IPS-NIHi11 (cell line): ENCODE measurements at regions not wholly inside any gene's neighbourhood (a gene's known extent, or its start where the extent isn't known, plus 50 kb on each side); places are given as distances from the start of the nearest gene placed in this dataset.
"Not testable (repeated sequence)": the region's sequence is repeated elsewhere in the genome, so short reads cannot be mapped to it uniquely, and the experiment has no call there.

Experiments
- DNase-seq: peaks from one replicate; pipeline ENCODE4 v3.0.0; 2012; ENCODE audit warnings: mixed read lengths, low spot score

DNA sequence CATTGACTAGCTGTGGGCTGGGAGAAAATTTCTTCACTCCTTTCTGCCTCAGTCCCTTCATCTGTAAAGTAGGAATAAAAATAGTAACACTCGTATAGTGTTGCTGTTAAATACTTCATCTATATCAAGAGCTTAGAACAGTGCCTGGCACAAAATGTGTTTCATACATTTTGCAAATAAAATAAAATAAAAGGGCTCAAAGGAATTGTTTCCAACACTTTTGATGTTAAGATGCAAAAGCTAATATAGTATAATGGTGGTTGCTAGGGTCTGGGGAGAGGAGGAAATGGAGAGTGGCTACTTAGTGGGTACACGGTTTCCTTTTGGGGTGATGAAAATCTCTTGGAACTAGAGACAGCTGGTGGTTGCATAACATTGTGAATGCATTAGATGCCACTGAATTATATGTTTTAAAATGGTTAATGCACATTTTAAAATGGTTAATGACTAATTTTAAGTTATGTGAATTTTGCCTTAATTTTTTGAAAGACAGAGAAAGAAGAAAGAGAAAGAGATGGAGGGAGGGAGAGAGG lies 542.1 kb upstream of the ID2 start:
- DNase-seq, result no peak

DNA sequence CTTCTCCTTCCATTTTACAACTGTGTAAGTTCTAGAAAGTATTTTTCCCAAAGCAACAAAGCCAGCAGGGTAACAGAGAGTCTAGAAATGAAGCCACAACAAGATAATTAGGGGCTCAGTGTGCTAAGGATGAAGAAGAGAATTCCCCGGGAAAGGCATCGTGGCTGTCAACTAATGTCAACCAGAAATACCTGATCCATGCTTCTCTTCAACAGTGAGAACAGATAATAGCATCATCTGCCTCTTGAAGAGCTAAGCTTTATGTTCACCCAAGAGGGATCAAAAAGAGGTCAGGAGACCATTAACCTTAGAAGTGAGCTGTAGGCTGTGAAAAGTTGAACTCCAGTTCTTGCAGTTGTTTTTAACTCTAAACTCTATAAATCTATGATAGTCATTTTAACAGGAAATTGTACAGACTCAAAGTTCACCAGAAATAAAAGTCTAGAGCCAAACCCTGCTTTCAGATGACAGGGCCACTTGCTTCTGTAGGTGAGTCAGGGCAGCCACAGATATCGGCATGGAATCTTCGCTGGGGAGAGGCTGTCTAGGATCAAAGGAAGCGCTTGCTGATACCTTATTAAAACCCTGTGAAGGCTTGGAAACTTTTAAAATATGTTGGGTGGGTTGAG lies 540.7 kb upstream of the ID2 start:
- no peak for DNase-seq

DNA sequence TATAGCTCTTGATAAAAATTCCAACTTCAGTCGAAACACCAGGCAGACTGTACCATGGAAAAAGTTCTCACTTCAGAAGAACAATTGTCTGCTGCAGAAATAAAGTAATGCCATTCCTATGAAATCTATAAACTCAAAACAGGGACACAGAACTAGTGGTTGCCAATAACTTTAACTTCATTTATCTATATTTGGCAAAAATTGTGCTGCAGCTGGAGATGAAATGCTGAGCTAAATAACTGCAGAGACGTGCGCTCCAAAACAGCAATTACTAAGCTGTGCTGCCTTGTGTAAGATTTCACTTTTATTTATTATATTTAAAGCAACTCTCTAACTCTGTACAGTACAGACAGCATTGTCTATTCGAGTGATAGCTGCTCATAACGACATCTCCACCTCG lies 540.1 kb upstream of the ID2 start:
- DNase-seq, result no peak

DNA sequence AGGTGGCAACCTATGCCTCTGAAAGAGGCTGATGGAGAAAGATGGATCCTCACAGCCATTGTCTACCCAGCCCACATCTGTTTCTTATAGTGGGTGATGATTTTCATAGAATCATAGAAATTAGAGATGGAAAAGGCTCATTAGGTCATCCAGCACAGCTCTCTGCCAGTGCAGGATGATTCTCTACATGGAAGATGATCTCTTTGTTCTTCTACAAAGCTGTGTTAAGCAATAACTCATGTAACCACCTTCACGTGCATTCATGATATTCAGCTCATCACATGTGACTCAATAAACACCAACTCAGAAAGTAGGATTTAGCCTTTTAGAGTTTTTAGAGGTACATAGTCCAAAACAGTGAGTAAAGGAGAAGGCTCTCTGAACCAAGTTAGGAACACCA lies 539.4 kb upstream of the ID2 start:
- DNase-seq, result no peak

DNA sequence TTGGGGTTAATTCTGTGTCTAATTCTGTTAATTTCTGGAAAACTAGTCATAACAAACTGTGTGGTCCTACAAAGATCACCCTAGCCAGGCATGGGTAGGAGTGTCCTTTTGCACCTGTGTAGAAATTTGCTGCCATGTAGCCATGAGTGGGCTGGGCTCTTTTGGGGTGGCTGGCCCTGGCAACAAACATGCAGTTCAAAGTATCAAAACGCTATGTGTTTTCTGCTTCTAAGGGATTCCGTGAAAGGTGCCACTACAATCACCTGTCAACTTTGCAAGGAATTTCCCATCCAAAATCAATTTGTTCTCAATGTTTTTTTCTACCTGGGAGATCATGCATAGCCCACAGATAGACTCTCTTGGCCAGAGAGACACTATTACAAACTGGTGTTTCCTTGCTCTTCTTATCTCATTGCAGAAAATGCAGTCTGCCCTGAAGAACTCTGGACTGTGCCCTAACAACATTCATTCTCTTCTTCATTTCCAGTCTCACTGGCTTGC lies 537.7 kb upstream of the ID2 start:
- no peak for DNase-seq

DNA sequence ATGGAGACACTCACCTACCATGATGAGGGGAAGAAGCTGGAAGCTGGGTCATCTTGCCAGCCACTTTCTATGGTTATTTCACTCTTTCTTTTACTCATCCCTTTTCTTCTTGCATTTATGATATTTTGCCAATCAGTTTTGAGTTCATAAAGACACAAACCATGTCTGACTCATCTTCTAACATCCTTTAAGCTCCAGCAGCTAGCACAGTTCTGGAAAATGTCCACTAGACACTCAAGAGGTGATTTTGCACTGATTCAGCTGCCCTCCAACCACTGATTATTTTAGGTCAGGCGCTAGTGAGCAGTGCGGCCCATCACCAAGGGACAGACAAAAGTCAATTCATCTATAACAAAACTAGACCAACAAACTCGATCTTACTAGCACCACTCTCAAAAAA lies 537.1 kb upstream of the ID2 start:
- DNase-seq, result no peak

DNA sequence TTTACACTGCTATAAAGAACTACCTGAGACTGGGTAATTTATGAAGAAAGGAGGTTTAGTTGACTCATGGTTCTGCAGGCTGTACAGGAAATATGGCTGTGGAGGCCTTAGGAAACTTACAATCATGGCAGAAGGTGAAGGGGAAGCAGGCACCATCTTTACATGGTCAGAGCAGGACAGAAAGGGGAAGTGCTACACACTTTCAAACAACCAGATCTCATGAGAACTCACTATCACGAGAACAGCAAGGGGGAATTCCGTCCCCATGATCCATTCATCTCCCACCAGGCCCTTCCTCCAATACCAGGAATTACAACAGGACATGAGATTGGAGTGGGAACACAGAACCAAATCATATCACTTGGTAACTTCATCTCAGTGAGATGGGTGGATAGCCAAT lies 536.5 kb upstream of the ID2 start:
- not testable (repeated sequence) for DNase-seq

DNA sequence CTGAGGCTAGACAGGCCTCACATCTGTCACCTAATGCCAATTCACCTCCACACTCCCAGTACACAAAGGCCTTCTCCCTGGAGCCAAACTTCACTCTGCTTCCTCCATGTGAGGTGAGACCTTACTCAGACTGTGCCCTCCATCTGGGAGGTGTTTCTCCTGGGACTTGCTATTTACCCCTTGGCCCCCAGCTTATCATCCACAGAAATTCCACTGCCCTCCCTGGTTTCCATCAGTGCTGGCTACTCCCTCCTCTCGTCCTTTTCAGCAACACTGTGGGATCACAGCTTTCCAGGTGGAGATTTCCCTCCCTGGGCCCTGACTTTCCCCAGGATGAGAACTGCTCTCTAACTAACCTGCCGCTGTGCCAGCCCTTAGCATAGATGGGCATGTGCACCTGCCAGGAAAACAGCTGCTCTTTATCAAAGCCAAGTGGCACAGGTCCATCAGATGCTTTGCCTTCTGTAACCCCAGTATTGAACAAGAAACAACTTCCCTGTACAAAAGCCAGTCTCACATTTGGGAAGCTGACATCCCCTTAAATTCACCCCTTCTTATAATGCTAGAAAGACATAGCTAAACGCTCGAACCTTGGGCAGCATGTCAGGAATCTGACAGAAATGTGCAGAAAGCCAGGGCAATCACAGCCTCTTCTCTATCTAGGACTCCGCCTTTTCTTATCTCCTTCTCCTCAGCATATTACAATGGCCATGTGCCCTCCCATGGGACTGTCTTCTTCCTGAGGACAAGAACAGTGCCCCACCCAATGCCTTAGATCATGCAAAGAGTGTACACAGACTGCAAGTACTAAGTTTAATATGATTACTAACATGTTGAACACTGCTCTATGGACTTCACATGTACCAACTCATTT lies 535.5 kb upstream of the ID2 start:
- no peak for DNase-seq

DNA sequence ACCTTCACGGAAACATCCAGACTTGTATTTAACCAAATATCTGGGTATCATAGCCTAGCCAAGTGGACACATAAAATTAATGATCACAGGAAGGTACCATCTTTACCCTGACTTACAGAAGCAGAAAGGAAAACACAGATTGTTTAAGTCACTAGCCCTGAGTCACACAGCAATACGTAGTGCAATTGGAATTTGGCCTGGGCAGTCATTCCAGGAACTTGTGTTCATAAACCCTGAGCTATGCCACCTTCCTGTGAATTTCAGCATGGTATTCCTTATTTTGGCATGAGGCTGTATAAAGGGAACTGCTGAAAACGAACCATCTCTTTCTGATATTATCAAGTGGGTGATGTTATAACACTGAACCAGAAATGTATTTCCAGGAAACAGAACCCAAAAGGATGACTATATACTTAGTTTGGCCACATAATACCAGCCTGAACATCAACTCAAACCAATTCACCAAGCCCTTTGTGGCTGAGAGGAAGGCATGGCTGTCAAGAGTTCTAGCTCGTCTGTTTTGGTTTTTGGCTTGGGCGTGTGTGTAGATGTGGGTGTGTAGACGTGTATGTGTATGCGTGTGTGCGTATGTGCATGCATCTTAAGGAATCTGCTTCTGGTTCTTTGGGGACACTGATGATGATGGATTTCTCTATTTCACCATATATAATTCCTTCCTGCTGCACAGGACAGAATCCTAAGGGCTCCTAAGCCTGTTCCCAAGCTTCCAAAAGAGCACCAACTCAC lies 533.4 kb upstream of the ID2 start:
- DNase-seq, result no peak

DNA sequence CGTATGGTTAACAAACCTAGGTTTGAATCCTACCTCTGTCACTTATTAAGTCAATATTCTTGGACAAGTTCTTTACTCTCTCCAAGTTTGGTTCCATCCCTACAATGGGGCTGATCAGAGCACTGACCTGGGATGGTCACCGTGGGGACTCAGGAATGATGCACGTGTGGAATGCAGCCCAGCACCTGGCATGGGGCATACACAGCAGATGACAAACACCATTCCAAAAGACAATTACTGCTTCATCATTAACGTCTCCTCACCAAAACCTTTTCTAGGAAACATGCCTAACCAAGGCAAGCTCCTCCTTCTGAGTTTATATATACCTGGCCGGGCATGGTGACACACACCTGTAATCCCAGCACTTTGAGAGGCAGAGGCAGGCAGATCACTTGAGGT lies 532.9 kb upstream of the ID2 start:
- DNase-seq, result no peak

DNA sequence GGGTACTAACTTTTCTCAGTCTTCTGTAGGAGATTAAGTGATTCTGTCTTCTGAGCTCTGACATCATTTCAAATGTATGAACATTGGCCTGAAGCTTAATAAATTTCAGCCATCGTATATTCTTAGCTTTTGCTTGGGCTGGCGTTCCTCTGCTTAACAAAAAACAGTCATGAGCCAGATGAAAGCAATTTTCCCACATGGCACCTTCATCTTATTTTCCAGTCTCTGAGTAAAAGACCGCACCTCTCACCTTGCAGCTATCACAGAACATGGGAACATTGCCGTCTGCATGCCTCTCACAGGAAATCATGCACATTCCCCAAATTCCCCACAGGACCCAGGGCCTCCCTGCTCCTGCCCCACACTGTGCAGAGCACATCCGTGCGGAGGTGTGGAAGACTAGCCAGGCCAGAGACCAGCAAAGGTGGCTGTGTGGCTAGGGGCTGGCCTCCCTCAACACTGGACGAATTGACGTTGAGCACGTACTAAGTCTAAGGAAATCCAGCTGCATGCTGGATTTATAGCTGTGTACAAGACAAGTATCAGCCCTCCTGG lies 531.8 kb upstream of the ID2 start:
- no peak for DNase-seq

DNA sequence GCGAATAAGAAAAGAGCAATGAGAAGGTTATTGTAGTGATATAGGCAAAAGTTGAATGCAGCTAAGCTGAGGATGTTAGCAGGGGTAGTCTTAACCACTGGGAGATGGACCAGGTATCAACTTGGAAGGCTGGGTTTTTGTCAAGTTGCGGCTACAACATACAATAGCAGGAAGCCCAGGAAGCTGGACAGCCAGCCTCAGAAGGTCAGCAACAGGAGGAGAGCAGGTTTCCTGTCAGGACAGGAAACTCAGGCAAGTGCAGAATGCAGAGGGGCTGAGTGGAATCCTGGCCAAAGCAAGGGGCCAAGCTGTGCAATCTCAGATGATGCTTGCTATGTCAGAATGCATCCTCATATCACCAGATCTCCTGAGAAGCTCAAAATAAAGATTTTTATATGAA lies 530.0 kb upstream of the ID2 start:
- DNase-seq, result no peak

DNA sequence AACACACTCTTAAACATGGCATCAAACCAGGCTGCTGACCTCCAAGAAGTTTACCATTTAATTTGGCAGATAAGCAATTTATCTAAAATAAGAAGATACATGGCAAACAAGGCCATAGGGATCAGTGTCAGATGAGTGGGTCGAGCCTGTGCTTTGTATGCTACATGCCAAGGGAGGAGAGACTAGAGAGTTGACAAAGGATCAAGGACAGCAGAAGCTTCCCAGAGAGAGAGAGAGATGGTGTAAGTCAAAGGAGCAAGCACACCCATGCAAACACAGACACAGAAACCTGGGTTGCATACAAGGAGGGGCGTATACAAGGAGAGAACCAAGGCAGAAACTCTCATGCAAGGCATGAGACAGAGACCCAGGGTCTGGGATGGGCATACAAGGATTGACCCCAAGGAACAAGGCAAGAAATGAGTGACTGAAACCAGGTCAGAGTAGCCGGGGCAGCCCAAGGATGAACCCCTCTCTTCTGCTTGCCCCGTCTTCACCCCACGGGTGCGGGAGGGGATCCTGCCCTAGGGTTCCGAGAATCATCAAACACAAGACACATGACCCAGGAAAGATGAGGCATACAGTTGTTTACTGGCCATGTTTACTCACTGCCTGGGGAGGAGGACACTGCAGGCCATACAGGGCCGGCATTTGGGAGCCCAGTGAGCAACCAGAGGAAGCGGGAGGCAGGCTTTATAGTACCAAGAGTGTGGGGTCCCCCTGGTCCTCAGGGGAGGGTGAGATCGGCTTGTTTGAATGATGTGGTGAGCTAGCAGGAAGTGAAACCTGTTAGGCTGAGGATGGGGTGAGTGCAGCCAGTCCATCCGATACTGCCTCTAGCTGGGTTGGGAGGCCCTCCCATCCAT lies 529.2 kb upstream of the ID2 start:
- DNase-seq, result no peak

DNA sequence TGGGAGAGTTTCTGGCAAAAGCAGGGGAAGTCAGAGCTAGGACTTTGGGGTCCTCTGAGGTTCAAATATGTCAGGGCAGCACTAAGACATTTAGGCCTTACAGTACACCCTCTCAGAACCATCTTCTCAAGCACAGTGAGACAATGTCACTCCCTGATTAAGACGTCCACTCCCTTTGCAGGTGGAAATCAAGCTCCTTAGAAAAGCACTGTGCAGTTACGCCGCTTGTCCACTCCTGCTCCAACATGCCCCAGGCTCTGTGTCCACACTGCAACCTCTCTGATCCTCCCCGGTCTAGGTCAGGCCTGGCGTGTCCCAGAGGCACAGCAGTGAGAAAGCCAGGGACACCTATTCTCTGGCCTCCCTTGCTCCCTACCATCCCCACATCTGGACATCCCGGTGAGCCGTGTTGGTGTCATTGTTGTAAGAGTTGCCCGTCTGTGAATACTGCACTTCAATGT lies 528.6 kb upstream of the ID2 start:
- no peak for DNase-seq

DNA sequence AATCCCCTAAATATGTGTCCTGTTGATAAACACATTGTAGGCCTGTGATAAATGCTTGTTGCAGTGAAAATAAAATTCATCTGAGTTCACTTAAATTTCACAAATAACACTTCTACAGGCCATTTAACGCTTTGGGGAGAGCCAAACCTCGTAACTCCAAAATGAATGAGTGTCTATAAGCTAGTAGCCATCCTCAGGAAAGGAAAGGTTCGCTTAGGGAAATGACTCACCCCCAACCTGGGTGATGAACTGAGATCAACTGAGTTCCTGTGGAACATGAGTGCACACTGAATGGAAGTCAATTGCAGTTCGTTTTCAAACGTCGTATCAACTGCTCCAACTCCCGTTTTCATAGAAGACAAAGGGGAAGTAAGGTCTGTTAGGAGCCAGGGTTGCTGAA lies 527.6 kb upstream of the ID2 start:
- DNase-seq, result no peak

DNA sequence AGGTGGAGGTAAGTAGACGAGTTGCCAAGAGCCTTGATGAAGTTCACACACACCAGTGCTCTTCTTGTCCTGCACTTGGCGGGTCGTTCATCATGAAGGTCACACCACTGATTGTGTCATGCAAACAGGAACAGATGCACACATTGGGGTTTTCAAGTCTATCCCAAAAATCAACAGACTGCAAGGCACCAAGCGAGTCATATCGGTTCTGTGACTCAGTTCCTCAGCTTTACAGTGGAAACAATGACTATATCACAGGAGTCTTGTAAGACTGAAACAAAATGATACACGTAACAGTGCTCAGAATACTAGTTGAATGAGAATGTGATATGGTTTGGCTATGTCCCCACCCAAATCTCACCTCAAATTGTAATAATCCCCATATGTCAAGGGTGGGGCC lies 526.9 kb upstream of the ID2 start:
- DNase-seq, result no peak

DNA sequence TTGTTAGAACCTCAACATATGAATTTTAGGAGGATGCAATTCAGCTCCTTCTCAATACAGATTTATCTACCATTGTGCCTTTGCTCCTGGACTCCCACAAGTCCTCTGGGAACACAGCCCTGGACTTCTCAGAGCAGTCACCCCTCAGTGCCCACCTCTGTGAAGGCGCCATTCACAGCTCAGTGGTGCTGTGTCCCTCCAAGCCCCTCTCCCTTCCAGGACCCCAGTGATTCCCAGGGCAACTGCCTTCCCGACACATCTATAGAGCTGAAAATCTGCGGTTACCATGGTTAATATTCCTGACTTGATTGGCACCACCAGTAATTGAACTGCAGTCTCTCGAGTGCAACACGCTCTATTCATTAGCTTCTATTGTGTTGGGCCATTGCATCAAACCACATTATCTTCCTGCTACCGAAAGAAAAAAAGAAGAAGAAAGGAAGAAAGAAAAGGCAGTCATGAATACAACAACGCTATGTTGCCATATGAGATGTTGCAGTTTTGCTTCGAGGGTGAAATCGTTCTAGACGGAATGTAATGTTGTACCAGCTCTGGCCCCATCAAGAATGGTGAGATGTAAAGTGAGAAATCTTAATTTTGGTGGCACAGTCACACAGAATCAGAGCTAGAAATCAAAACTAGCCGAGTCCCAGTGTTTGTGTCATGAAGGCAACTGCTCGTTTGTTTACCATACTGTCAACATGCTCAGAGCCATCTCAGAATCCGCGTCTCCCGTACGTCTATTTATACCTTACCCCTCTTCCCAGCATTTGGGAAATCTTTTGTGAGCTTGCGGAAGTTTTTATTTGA lies 524.0 kb upstream of the ID2 start:
- DNase-seq, result no peak

DNA sequence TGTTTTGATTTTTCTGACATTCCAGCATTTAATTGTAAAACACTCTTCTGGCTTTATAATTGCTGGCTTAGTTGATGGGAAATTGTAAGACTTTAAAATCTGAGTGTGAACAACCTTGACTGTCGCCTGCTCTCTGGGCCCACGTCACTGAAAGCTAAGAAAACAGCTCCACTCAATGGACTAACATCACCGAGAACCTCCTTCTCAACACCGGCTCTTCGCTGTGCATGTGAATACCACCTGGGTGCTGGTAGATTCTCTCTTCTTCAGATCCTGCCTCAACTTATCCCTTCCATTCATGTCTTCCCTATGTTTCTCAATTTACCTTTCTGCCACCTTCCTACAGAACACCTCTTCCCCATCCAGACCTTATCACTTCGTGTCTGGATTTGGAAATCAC lies 523.1 kb upstream of the ID2 start:
- DNase-seq, result no peak

DNA sequence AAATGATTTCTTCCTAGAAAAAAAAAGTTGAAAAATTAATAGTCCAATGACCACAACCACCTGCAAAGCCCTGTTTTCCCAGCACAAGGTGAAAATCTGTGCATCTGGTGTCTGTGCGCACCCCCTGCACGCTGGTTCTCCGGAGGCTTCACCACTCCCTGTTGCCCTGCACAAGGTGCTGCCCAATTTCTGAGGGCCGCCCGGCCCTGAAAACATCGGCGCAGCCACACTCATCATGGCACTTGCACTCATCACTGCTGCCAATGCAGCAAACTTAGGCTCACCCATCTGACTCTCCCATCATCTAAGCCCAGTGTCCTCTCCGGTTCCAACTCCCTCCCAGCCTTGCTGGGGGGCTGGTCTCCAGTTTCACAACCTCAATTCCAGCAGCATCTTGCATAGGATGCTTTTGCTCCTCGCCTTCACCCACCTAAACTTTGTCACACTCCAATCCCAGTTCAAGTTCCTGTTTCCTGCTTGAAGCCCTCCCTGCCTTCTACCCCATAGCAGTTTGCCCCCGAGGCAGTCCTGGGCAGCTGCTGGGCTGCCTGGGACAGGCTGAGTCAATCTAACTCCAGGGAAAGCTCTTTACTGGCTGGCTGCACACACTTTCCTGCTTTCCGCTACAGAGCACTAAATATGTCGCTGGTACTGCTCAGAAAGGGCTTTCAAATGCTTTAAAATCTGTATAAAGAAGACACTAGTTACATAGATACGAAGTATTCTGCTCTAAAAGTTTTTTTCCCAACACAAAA lies 522.5 kb upstream of the ID2 start:
- no peak for DNase-seq
